GM12865 (cell line): ENCODE measurements at regions not wholly inside any gene's neighbourhood (a gene's known extent, or its start where the extent isn't known, plus 50 kb on each side); places are given as distances from the start of the nearest gene placed in this dataset.

ENCODE experiments used
- DNase-seq: peaks from one replicate; pipeline ENCODE4 v3.0.0; 2010; ENCODE audit warnings: low read depth
- H3K4me3 ChIP-seq: 2 replicates; pipeline ENCODE4 v1.5.1; 2011; ENCODE audit warnings: mild to moderate bottlenecking, low read depth, low read length, control low read depth
- CTCF ChIP-seq: IDR thresholded peaks from 2 replicates; pipeline ENCODE4 v1.5.1; 2011; ENCODE audit warnings: low read length, control low read depth, low read depth, inconsistent platforms; ENCODE audit not compliant: insufficient read depth; ENCODE audit errors: missing control alignments

- TF ChIP-seq CTCF = no peak
- no peak for DNase-seq
These were observed 64.0 kb downstream of the SOX9 start for GRCh38 chr17:72184805-72185204.

DNA sequence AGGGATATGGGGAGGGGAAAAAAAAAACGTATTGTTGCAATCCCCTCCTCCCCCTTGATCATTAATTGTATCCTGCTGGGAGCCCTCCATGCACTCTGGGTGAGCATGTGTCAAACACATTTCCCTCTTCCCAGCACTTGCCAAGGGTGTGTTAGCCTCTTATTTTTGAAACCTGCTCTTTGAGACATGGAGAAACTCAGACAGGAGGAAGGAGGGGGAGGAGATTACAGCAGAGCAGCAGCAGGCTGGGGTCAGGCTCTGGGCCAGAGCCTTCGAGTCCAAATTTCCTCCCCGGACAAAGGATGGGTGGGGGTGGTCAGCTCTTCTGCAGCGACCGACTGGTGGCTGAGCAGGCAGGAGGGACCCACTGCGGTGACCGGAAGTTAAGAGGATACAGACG, 64.7 kb downstream of the SOX9 start:
- TF ChIP-seq CTCF = no peak
- H3K4me3 ChIP-seq = no peak overlapping the region
- no peak for DNase-seq

More at GRCh38 chr17:72184805-72185204, 64.0 kb downstream of the SOX9 start:
- H3K4me3 ChIP-seq = no peak overlapping the region

GRCh38 chr17:72187556-72187955, 66.7 kb downstream of the SOX9 start:
- no peak for DNase-seq
- TF ChIP-seq CTCF = no peak

DNA sequence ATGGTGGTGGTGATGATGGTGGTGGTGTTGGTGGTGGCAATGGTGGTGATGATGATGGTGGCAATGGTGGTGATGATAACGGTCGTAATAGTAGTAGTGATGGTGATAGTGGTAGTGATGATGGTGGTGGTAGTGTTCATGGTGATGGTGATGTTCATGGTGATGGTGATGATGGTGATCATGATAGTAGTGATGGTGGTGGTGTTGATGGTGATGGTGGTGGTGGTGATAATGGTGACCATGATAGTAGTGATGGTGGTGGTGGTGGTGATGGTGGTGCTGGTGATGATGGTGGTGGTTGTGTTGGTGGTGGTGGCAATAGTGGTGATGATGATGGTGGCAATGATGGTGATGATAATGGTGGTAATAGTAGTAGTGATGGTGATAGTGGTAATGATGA, 68.0 kb downstream of the SOX9 start:
- no peak overlapping the region for H3K4me3 ChIP-seq
- DNase-seq = no peak
- TF ChIP-seq CTCF = no peak

More at GRCh38 chr17:72187556-72187955, 66.7 kb downstream of the SOX9 start:
- no peak overlapping the region for H3K4me3 ChIP-seq

GRCh38 chr17:72189768-72190593, 69.2 kb downstream of the SOX9 start:
- no peak for DNase-seq
- no peak overlapping the region for H3K4me3 ChIP-seq
- no peak for TF ChIP-seq CTCF

DNA sequence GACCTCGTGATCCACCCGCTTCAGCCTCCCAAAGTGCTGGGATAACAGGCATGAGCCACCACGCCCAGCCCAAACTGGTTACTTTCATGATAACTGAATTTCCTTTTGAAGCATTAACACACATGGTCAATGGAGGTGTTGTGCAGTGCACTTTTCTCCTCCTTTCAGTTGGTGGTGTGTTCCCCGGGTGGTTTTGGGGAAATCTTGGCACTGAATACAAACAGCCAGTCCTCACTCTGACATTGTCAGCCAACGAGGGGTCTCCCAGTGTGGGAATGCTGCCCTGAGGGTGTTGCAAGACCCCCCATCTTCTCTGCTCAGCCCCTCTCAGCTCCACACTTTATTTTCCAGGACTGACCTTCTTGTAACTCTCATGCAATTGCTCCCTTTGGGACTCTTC, 70.5 kb downstream of the SOX9 start:
- H3K4me3 ChIP-seq = no peak overlapping the region
- DNase-seq = no peak
- no peak for TF ChIP-seq CTCF
